ENCODE measurements at regions not wholly inside any gene's neighbourhood (a gene's known extent, or its start where the extent isn't known, plus 50 kb on each side); places are given as distances from the start of the nearest gene placed in this dataset.

DNA sequence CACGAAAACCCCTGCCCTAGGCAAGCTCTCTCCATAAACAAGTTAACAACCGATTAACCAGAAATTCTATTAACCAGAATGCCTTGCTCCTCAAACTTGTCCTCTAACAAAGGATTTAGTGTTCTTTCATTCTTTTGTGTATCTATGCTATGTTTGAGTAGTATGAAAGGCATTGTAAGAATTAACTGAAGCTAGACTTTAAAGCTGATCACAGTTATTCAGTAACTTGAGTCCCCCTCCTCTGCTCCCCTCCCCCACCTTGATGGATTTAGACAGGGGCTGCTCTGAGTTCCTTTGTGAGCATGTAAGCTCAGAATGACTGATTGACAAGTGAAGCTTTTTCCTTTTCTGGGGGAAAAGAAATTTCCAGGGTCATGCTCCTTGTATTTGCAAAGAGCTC is 257.6 kb downstream of the TTLL7 start:
- ChIA-PET POLR2A (no interaction called here), CTCF (no interaction called here)

DNA sequence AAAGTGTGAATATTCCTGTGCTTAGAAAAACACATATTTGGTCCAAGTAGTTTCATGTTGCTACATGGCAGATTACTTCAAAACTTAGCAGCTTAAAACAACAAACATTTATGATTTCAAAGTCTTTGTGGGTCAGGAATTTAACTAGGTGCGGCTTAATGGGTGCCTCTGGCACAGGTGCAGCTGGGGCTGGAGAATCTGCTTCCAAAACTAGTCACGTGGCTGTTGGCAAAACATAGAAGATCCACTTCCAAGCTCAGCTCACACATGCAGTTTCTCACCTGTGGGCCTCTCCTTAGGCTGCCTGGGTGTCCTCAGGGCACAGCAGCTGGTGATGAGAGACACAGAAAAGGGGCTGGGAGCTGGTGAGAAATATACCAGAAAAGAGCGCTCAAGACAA is 263.4 kb downstream of the TTLL7 start:
- POLR2A ChIA-PET = no interaction called here
- CTCF ChIA-PET = no interaction called here

DNA sequence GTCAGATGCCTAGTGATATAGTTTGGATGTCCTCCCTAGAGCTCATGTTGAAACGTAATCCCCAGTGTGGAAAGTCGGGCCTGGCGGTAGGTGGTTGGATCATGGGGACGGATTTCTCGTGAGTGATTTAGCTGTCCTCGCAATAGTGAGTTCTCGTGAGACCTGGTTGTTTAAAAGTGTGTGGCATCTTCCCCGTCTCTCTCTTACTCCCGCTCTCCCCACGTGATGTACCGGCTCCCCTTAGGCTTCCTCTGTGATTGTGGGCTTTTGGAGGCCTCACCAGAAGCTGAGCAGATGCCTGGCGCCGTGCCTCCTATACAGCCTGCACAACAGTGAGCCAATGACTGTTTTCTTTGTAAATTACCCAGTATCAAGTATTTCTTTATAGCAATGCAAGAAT is 264.5 kb downstream of the TTLL7 start:
- POLR2A ChIA-PET = no interaction called here
- CTCF ChIA-PET = no interaction called here

DNA sequence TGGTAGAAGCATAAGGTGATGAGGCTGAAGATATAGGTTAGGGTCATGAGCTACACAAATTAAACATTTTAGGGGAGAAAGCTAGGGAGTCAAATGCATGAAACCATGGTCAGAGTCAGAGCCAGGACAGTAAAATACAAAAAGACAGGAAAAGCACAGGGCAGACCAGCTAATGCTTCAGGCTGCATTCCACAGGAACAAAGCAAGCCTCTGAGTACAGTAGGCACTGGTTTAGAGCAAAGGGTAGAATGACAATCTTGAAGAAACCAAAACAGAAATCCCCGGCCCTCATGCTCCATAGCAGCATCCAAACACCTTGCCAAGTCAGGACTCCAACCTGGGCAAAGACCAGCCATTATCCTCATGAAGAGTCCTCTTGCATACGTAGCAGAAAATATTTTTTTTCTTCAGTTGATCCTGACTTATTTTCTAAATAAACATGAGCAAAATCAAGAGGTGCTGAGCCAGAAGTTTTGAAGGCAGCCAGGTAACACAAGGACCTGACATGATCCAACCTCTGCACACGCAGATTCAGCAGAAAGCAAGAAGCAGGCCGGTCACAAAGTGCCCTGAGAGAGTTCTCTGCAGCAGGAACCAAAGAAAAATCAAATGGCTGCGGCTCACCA is 273.1 kb downstream of the TTLL7 start:
- CTCF ChIA-PET = no interaction called here
- POLR2A ChIA-PET = no interaction called here

DNA sequence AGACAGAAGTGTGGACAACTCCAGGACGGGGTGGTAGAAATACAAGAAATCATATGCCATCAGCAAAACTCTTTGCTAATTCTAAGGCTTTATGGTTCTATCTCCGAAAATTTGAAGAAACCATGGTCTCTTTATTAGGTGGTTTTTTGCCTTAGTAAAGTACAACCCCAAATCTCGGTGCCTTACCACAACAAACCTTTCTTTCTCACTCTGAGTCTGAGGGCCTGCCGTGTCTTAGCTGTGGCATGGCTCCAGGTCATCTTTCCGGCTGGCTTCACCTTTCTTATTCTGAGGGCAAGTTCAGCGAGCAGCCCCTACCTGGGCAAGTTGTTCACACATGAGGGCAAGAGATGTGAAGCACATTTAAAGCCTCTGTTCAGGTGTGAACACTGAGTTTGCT is 280.6 kb downstream of the TTLL7 start:
- ChIA-PET CTCF (no interaction called here), POLR2A (no interaction called here)

DNA sequence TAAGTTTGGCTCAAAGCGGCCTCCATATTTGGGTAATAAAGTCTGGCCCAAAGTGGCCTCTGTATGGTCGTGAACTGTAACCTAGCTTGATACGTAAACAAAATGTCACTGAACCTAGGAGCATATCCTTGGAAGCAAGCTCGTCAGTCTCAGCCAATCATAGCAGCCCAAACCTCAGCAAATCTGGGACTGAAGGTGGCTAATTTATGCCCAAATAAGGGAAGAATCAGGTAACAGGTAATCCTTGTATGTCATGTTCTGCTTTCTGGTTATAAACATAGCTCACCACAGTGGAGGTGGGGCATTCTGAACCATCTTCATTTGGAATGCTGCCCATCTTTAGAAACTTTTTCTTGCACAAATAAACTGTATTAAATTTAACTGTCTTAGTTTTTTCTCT is 281.1 kb downstream of the TTLL7 start:
- ChIA-PET CTCF (no interaction called here), POLR2A (no interaction called here)

DNA sequence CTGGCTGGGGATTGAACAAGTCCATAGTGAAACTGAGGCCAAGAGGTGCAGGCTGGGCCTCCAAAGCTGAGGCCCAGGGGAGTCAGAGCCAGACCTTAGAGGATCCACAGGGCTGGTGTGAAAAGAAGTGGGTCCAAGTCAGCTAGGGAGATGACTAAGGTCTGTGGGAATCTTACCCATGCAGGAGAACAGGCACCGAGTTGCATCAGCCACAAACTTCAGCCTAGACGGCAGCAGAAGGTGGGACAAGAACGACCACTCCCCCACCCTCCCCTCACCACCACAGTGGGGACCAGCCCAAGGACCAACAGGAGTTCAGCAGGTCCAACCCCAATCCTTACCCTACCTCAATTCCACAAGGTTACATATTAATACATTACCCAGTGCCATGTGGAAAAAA is 282.3 kb downstream of the TTLL7 start:
- POLR2A ChIA-PET = no interaction called here
- CTCF ChIA-PET = no interaction called here

DNA sequence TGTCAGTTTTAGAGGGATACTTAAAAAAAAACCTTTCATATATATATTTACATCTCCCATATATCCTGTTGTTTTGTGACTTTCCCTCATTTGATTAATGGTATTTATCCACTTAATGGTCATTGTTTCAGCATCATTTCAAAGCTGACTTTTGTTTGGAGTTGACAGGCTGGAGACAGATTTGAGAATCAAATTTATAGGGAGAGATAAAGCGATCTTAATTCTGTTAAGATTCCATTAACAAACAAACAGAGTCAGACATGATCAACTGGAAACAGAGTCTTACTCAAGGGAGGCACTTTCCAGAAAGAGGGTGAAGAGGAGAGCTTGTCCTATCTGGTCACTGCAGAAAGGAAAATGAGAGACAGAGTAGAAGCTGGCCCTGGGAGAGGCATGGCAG is 283.4 kb downstream of the TTLL7 start:
- CTCF ChIA-PET = no interaction called here
- POLR2A ChIA-PET = no interaction called here

DNA sequence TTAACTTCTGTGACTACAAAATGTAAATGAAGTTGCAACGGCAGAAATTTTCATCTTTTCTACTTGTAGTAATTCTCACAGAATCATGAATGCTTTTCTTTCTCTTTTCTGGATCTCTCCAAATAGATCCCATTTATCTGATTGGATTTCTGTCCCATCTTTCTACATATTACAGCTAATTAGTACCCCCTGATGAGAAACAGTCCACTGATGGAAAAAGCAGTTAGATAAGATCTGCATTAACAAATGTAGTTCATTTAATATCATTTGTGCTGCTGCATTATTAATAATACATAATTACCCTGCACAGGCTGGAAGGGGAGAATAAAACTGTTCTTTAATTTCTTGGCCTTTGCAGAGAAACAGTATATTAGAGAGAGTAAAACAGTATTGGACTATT is 289.3 kb downstream of the TTLL7 start:
- CTCF ChIA-PET = no interaction called here
- POLR2A ChIA-PET = no interaction called here

DNA sequence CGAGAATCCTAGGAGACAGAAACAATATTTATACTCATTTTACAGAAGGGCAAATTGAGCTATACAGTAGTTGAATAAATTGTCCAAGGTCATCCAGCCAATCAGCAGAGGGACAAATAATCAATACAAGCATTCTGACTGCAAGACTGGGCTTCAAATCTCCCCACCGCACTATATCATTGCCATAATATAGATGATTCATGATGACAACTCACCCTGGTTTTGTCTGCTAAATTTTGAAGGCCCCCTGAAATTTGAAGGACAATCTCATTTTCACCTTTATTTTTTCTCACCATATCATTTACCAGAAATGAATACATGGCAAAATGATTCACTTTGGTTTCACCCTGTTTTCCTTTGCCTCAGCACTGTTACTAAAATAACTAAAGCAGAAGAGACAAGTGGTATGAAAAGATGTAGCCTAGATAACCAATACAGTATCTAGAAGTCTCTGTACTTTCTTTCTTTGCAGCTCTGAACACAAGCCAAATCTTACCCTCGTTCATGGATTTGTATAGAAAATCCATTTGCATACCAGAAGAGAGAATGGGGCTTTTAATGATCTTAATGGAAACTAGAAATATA is 292.5 kb downstream of the TTLL7 start:
- ChIA-PET POLR2A (no interaction called here), CTCF (no interaction called here)

DNA sequence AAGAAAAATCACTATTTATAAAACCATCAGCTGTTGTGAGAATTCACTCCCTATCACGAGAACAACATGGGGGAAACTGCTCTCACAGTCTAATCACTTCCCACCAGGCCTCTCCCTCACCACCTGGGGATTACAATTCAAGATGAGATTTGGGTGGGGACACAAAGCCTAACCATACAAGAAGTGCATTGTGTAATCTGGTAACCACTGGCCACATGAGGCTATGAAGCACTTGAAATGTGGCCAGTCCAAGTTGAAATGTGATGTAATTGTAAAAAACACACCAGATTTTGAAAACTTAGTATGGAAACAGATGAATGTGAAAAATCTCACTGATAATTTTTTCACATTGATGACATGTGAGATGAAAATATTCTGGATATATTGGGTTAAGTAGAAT is 293.8 kb downstream of the TTLL7 start:
- POLR2A ChIA-PET = no interaction called here

DNA sequence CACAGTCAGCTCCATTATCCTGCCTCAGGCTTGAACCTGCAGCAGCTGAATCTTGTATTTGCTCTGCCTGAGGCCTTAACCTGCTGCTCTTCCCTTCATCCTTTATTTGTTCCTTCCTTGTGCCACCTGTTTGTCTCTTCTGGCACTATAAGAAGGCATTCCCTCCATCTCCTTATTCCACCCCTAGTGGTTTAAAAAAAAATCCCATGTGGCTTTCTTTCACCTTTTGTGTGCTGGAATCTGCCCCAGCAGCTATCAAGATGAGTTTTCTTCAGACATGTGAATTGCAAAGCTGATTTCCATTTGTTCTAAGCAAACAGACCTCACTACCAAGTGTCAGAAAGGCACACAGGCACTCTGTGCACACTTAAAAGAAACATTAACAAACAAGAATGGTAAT is 294.6 kb downstream of the TTLL7 start:
- POLR2A ChIA-PET = no interaction called here
- CTCF ChIA-PET = no interaction called here

More for the DNA sequence above, 293.8 kb downstream of the TTLL7 start:
- CTCF ChIA-PET = no interaction called here

DNA sequence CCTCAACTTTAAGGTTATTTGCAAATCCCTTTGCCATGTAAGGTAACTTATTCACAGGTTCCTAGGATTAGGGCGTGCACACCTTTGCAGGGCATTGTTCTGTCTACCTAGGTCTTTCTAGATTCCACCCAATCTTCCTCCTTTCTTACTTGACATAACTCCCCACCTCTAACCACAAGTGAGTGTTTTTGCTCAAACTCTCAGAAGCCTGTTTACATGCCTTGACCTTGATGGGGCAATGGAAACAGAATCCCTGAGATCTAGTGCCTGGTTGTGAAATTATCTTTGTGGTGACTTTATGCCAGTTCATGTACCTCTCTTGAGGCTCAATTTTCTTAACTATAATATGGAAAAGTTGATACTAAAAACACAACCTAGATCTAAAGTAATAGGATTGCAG is 296.6 kb downstream of the TTLL7 start:
- CTCF ChIA-PET = no interaction called here
- POLR2A ChIA-PET = no interaction called here

DNA sequence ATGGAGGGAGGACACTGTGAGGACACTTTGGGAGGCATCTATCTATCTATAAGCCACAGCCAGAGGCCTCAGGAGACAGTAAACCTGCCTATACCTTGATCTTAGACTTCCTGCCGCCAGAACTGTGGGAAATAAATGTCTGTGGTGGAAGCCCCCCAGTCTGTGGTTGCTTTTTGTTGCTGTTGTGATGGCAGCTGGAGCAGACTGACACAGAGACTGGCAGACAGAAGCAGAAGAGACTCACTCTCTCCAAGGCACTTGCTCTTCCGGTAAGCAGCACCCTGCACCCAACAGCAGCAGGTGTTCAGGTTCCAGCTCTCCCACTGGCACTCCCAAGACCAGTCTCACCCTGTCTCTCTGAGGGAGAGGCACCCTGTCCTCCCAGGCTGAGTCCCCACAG is 297.6 kb downstream of the TTLL7 start:
- POLR2A ChIA-PET = no interaction called here
- CTCF ChIA-PET = no interaction called here

DNA sequence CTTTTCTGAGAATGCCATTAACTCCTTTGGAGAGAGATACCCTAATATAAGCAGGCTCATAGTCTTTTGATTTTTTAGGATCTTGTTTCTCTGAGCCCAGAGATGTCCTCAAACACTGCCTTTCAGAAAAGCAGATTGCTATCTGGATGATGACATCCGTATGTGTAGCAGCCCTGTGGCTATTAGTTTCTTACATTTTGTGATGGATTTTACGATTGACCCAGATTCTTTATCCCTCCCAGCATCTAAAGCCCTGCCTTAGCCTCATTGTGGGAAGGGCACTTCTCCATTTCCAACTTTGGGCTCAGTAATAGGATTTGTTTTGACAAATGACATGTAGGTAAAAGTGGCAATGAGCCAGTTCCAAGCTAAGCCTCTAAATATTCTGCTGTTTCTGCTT is 300.3 kb downstream of the TTLL7 start:
- CTCF ChIA-PET = no interaction called here

DNA sequence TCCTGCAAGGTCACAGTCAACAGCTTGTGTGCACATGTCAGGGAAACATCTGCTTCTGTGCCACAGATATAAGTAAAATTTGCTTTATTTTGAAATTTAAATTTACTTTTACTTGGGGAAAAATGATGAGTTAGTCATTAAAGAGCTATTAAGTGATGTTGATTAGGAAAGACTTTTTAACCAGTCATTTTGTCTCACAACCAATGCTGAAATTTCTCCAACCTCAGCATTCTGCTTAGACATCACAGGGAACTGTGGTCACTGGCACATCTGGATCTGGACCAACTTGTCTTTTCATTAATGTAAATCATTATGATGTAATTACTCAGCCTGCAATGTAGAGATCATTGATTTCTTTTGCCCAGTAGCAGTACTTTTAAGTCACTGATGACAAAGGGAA is 301.0 kb downstream of the TTLL7 start:
- CTCF ChIA-PET = no interaction called here
- POLR2A ChIA-PET = no interaction called here

More for the DNA sequence above, 300.3 kb downstream of the TTLL7 start:
- POLR2A ChIA-PET = no interaction called here

DNA sequence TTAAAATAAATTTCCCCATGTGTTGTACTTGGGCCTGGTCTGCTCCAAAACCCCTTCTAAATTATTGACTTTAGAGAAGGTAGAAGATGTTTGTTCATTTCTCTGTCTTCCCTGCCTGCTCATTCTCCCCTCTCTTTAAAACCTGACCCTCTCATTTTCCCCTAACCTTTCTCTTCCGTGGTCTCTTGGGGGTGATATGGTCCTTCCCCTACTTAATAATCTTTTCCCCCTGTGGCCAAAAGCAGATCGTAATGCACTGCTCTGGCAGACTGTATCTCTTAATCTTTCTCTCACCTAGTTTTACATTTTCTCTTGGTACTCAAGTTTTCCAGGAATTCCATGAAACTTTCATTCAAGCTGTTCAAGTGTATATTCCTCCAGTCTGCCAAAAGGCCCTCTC is 301.7 kb downstream of the TTLL7 start:
- CTCF ChIA-PET = no interaction called here
- POLR2A ChIA-PET = no interaction called here

DNA sequence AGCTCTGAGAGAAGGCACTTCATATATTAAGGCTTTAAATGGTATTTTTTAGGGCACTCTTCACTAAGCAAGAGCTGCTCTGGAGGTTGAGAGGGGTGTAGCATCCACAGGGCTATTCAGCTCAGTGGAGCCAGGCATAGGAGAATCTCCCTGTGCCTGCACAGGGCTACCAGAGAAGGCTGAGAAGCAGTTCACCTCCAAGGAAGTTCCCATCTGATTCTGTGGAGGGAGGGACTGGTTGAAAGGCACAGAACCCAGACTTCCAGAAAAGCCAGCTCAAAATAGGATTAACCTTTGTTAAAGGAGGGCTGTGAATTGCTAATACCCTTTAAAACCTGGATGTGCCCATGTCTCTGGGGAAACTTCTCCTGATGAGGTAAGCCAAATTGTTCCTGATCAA is 304.5 kb downstream of the TTLL7 start:
- ChIA-PET CTCF (no interaction called here), POLR2A (no interaction called here)

DNA sequence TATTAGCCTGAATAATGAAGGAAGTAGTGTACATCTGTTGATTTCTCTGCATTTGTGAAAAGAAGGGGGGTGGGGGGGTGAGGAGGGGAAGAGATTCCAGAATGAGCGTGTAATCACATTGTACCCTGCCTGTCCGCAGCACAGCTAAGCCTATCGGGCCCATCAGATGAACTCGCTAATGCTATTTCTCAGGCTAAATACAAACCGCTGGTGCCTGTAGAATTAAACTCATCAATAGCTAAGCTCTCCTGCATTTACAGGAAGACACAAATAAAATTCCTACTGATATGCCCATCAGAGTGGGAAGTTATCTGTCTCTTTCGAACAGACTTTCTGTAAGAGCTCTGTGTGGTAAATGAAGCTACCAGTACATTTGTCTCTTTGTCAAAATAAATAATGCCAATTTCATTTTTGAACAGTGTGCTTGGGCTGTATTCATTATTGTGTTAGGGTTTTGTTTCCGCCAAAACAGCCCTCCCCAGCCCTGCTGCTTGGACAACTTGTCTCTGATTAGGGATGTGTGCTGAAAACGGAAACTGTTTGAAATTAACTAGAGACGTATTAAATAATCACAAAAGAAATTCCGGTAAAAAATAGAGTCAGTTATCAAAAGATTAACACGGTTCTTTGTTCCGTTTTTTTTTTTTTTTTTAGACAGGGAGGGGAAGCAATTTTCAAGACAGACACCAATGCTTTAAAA is 305.4 kb downstream of the TTLL7 start:
- POLR2A ChIA-PET = no interaction called here
- CTCF ChIA-PET = no interaction called here

DNA sequence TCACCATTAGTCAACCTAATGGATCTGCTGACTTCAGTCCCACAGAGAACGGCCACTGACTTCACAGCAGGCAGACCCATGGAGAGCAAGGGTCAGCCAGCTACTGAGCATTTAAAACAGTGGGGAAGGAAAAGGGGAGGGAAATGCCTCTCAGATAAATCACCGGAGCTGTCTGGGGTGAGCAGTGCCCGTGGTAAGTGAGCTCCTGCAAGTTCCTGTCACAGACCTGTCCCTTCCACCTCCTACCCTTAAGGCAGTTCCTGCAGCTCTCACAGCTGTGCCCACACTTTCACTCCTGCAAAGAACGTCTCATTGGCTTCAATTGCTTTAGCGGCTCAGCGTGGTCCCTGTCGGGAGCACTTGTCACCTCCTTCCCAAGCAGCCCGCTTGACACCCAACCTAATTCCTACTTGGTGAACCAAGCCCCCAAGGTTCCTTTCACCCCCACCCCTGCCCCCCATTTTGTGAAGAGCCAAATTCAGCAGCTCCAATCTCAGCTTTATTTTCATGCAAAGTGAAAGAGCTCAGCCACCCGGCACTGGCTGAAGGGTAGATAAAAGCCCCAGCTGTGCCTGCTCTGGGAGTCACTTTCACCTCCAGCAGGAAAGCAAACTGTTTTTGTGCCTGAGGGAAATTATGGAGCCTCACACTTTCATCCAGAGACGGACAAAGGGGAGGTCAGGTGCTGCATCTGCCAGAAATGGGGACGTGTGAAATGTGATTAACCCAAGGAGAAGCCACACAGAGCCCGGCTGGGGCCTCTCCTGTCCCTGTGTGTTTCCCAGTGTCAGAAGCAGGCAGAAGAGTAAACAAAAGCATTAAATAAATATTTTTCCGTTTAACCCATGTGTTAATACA is 306.2 kb downstream of the TTLL7 start:
- ChIA-PET POLR2A (no interaction called here), CTCF (no interaction called here)

DNA sequence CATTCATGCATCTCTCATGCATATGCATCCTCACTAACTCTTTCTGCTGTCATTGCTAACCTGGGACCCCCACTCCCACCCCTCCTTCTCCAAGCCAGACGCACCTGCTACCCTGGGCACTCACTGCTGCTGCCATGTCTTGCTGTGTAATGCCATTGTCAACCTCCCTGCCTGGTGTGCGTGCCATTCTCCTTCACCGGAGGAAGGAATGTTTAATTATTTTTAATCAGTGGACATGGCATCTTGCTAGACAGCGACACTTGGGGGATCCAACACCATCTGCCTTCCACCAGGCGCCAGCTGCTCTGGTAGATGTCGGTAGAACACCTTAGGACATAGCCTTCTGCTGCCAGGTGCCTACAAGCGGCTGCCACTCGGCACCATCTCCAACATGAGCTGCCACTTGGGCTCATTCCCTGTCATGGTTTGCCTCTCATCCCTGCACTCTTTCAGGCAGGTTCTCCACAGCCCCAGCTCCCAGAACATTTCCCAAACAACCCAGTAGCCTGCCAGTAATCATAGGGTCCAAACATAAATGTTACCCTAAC is 306.9 kb downstream of the TTLL7 start:
- CTCF ChIA-PET = no interaction called here

More for the DNA sequence above, 306.9 kb downstream of the TTLL7 start:
- POLR2A ChIA-PET = no interaction called here
